Frontal cortex (tissue), 3 donors: ENCODE measurements at regions not wholly inside any gene's neighbourhood (a gene's known extent, or its start where the extent isn't known, plus 50 kb on each side); places are given as distances from the start of the nearest gene placed in this dataset.
A peak's percentile ranks its signal among the peaks of the same experiment; 100 is the strongest.

Experiments
- DNase-seq, 2 donors: peaks; one replicate each; pipeline ENCODE4 v3.0.0; 2012; ENCODE audit warnings: low spot score in 2 of 2
- FAIRE-seq: peaks from 2 replicates; lab custom pipeline; 2012; peaks lifted over from hg19 to GRCh38; lab: Jason Lieb, UNC
- donor health status: control.
- donor health status: control.
- donor health status: control.

GRCh38 chr4:14671146-14671545 lies 331.1 kb upstream of the CPEB2 start:
- FAIRE-seq (no peak), DNase-seq (no peak)

DNA sequence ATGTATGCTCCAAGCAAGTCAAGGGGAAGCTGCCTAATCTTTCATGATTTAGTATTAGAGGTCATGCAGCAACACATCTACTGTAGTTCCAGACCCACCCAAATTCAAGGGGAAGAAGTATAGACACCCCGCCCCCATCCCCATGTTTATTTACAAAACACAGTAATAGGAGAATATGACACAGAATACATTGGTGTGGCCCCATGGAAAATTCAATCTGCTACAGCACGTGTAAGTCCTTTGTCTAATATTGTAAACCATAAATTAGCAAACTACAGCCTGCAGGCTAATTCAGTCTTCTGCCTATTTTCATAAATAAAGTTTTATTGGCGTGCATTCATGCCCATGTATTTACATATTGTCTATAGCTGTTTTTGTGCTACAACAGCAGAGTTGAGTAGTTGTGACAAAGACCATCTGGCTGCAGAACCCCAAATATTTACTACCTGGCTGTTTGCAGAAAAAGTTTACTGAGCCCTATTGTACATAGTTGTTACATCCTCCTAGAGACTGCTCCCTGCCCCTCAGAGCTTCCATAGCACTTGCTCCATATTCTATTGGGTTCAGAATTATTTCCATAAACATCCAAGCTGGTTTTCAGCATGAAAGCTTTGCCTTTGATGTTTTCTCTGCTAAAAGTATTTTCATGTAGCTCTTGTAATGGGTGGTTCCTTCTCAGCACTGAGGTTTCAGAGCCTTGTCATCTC lies 326.8 kb upstream of the CPEB2 start:
- no peak for DNase-seq
- FAIRE-seq, result no peak

- FAIRE-seq (no peak), DNase-seq (no peak)
Observed at GRCh38 chr4:14679906-14680305, 322.4 kb upstream of the CPEB2 start.

DNA sequence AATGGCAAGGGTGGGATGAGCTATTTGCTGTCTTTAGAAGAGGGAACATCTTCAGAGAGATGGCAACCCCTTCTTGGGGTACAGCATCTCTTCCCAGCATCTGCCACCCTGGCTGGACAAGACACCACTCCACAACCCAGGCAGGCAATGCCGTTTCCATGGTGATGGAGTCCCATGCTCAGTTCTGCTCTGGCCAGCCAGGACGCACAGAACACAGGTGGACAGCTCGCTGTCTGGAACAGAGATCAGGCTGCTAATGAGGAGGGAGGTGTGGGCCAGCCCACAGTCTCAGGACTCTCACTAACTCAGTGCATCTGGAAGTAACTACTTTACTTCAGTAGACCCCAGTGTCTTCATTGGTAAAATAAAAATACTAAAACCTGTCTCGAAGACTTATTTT lies 321.0 kb upstream of the CPEB2 start:
- FAIRE-seq (no peak), DNase-seq (no peak)

DNA sequence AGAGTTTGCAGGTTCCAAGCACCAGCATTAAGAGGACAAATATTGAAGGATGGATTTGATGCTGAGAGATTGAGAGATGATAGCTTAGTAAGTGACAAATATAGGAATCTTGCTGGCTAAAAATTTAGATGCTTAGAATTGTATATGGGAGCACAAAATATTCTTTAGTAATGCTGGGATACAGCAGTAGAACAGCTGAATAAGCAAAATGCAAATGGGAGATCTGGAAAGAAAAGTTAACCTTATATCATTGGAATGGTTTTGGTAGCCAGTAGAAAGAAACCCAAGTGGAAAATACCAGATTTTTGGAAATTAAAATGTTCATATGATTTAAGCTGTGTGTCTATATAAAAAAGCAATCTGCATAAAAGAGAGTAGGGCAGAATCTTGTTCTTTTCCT lies 308.6 kb upstream of the CPEB2 start:
- DNase-seq, result no peak
- no peak for FAIRE-seq

DNA sequence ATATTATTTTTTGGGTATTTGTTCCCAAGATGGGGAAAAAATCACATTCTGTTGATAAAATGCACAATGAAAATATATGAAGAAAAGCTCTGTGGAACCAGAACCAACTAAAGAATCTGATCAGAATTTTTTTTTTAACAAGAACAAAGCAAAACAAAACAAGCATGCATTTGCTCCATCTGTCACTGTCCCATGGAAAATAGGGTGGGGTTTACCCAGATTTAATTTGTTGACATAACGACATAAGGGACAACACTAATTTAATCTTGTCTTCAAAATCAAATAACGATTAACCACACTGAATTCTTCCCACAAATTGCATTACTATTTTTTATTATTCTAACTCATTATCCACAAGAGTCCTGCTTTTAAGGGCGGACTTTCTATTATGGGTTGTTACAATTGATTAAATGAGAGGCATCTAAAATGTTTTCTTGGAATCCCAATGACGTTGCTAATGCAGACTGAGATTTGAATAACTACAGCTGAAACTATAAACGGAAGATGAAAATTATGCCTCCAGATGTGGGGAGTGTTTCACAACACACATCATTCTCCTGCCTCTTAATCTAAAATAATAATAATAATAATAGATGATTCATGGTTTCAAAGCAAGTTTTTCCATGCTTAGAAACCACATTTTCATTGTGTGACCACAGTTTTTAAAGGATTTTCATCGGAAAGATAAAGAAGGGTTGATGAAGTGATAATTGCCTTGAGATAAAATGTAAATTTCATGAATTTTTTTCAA lies 307.0 kb upstream of the CPEB2 start:
- FAIRE-seq (no peak), DNase-seq (no peak)

DNA sequence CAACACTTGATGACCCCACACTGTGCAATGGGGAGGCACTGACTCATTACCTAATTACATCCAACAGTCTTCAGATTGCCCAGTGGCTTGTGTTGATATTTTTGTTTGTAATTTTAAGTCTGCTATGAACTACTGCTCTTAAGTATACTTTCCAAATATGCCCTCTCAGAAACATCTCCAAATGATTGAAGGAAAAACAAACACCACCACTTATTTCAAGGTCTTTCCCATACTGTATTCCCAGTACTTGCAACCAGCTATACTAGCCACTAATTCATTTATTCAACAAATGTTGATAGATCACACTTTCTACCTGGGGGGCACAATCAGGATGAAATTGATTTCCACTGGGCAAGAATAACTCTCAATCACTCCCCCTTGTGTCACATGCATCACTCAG lies 302.2 kb upstream of the CPEB2 start:
- FAIRE-seq, result no peak
- no peak for DNase-seq

GRCh38 chr4:14700544-14700943 lies 301.7 kb upstream of the CPEB2 start:
- DNase-seq (no peak), FAIRE-seq (no peak)

DNA sequence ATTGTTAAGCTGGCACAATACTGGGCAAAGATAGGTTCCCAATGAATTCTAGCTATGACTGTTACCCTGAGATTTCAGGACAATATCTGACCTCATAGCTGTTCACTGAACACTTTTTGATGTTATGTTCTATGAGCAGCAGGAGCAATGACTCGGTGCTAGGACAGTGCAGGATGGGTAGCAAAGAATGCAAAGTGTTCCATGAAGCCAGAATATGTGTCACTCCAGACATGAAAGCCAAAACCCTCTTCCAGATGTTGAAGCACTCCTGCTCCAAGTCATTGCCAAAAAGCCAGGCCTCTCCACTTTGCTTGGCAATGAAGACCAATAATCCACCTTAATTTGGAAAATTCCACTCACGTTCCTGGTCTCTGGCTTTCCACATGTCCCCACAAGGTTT lies 300.9 kb upstream of the CPEB2 start:
- no peak for FAIRE-seq

GRCh38 chr4:14701896-14702295 lies 300.4 kb upstream of the CPEB2 start:
- FAIRE-seq (no peak), DNase-seq (no peak)

More for the DNA sequence above, 300.9 kb upstream of the CPEB2 start:
- DNase-seq, result no peak

DNA sequence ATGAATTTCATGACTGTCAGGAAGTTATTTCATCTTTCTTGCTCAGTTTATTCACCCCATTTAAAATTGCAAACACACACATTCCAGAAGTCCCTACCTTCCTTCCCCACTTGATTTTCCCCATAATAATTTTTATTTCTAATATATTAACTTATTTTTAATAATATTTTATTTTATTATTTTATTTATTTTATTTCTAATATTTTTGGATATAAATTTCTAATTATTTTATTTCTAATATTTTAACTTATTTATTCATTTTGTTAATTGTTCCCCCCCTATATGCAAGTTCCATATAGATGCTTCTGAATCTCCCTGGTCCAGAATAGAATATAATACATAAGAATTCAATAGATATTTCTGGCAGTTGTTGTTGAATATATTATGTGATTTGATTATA lies 293.7 kb upstream of the CPEB2 start:
- FAIRE-seq (peak; percentile 90), DNase-seq (no peak)

GRCh38 chr4:14711259-14711658 lies 291.0 kb upstream of the CPEB2 start:
- FAIRE-seq (no peak), DNase-seq (no peak)

GRCh38 chr4:14716691-14717090 lies 285.6 kb upstream of the CPEB2 start:
- no peak for FAIRE-seq
- DNase-seq, result no peak

GRCh38 chr4:14719053-14719452 lies 283.2 kb upstream of the CPEB2 start:
- FAIRE-seq (no peak), DNase-seq (no peak)

DNA sequence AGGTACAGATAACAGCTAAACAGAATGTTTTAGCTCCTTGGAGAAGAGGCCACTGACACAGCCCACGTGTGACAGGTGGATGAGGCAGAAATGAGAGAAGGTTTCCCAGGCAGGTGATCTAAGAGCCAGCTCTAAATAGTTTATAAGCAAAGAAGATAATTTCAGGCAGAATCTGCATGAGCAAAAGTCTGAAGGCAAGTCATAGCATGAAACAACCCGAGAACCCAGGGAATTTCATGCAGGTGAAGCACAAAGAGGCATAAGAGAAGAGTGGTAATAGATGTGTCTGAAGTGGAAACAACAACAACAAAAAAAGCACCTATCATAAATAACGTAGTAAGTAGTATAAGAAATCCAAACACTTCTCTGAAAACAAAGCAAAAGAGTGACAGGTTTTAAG lies 275.8 kb upstream of the CPEB2 start:
- FAIRE-seq, result no peak
- no peak for DNase-seq

- DNase-seq (no peak), FAIRE-seq (no peak)
Observed at GRCh38 chr4:14726877-14727361, 275.4 kb upstream of the CPEB2 start.

DNA sequence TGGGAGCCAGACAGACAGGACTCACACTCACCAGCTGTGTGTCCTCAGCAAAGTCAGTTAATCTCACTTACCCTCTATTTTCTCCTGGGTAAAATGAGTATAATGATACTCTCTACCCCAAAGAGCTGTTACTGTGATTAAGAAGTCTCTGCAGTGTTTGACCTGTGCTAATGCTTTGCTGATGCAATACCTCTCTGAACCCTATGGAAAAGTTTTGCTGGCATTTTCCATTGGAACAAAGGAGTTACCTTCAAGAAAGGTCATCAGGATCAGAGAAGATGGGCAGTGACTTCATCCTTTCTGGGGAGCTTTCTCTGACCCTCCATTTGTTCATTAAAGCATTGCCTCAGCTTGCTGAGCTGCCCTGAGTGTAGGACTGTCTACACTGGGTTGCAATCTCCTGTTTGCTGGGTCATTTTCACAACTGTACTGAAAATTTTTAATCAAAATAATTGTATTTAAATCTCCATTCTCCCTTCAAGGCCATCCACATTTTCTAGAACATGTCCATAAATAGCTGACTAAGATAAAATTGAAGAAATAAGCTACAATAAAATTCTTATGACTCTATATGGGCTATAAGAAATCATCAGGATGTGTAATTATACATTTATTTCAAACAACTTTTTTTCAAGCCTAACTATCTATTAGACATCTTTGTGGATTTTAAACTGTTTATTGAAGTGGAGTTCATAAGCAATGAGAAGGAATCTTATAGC lies 272.8 kb upstream of the CPEB2 start:
- no peak for DNase-seq
- FAIRE-seq, result no peak

DNA sequence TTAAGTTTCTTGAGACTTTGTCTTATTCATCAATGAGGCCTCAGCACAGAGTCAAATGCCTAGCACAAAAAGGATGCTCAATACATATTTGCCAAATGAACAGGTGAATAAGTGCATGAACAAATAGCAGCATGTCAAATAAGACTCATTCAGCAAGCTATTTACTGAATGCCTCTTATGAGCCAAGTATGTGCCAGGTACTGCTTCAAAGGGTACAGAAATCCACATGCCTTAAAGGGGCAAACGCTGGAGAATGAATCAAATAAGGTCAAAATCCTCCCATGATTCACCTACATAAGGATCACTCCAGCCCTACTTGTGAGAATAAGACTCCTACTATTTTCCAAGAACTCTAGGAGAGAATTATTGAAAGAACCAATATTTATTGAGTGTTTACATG lies 260.2 kb upstream of the CPEB2 start:
- no peak for DNase-seq
- no peak for FAIRE-seq

GRCh38 chr4:14743172-14743571 lies 259.1 kb upstream of the CPEB2 start:
- FAIRE-seq, result no peak
- DNase-seq, result no peak

- no peak for DNase-seq
- no peak for FAIRE-seq
Observed at GRCh38 chr4:14743601-14744000, 258.7 kb upstream of the CPEB2 start.

- FAIRE-seq (no peak), DNase-seq (no peak)
Observed at GRCh38 chr4:14744346-14744745, 257.9 kb upstream of the CPEB2 start.
